GM12878 (cell line): ENCODE measurements at regions not wholly inside any gene's neighbourhood (a gene's known extent, or its start where the extent isn't known, plus 50 kb on each side); places are given as distances from the start of the nearest gene placed in this dataset.
A peak's percentile ranks its signal among the peaks of the same experiment; 100 is the strongest.

ENCODE experiments used
- ATAC-seq: fragments of 200-7000 bp; cut with Tn5 transposase; 3 replicates; pipeline ENCODE4 v1.9.1; 2020; ENCODE audit warnings: mild to moderate bottlenecking, moderate library complexity
- BruUV-seq: library from RNA; stranded (reverse); fragments of 400-500 nt; replicated peaks from 2 replicates; lab custom pipeline; 2021; lab: Mats Ljungman, UMichigan
- CTCF ChIA-PET: fragments of 300-600 bp; sonication (Branson Sonifier 250); formaldehyde crosslinking; extraction: SDS; loops from one replicate; lab custom pipeline; 2021; ENCODE audit warnings: inconsistent platforms; lab: Yijun Ruan, JAX
- POLR2A ChIA-PET: fragments of 350-600 bp; formaldehyde crosslinking; extraction: SDS; loops from one replicate; lab custom pipeline; 2021; ENCODE audit warnings: inconsistent platforms; lab: Charles Lee
- RAD21 ChIA-PET: fragments of 300-600 bp; sonication (Branson Sonifier 250); formaldehyde crosslinking; loops from one replicate; lab custom pipeline; 2023; ENCODE audit warnings: antibody characterized with exemption; ENCODE audit not compliant: unreplicated experiment; lab: Charles Lee
- SMC1A ChIA-PET: fragments of 300-600 bp; sonication (Branson Sonifier 250); formaldehyde crosslinking; loops from one replicate; lab custom pipeline; 2023; ENCODE audit not compliant: unreplicated experiment, uncharacterized antibody; lab: Charles Lee
- DNase-seq: peaks from one replicate; pipeline ENCODE4 v3.0.0-alpha.2; 2011; ENCODE audit warnings: low read depth, low spot score
- FAIRE-seq: peaks from 3 replicates; lab custom pipeline; 2011; peaks lifted over from hg19 to GRCh38; lab: Jason Lieb, UNC
- H2AFZ ChIP-seq: 2 replicates; pipeline ENCODE4 v1.6.0; 2011; ENCODE audit warnings: low read depth, low read length, control low read depth; ENCODE audit not compliant: control insufficient read depth
- H3K27ac ChIP-seq: 2 replicates; pipeline ENCODE4 v1.5.1; 2011; ENCODE audit warnings: control low read depth; ENCODE audit not compliant: control insufficient read depth, insufficient read depth
- H3K27me3 ChIP-seq, 2 experiments: replicated peaks in 1 of 2; 2 replicates each; pipeline versions ENCODE4 v1.6.0 to v1.6.1; 2011; ENCODE audit warnings: low read length in 1 of 2; ENCODE audit not compliant: control insufficient read depth in 2 of 2, insufficient read depth in 2 of 2
- H3K36me3 ChIP-seq, 2 experiments: 2 replicates each; pipeline ENCODE4 v1.5.1; 2011; ENCODE audit warnings: low read length in 1 of 2; ENCODE audit not compliant: control insufficient read depth in 2 of 2, insufficient read depth in 2 of 2
- H3K4me1 ChIP-seq: 2 replicates; pipeline ENCODE4 v1.6.1; 2011; ENCODE audit warnings: mild to moderate bottlenecking, low read length, moderate library complexity, mixed read lengths; ENCODE audit not compliant: control insufficient read depth, insufficient read depth
- H3K4me2 ChIP-seq: 2 replicates; pipeline ENCODE4 v1.6.0; 2011; ENCODE audit warnings: control low read depth; ENCODE audit not compliant: control insufficient read depth, insufficient read depth
- H3K4me3 ChIP-seq: fragments of 200-600 bp; sonication (generic); 2 replicates; pipeline ENCODE4 v1.5.1; 2016
- H3K79me2 ChIP-seq: 2 replicates; pipeline ENCODE4 v1.6.0; 2011; ENCODE audit warnings: low read length; ENCODE audit not compliant: control insufficient read depth, insufficient read depth
- H3K9ac ChIP-seq: 2 replicates; pipeline ENCODE4 v1.8.0; 2011; ENCODE audit warnings: low read length, control low read depth, mixed read lengths; ENCODE audit not compliant: control insufficient read depth, insufficient read depth
- H3K9me3 ChIP-seq: replicated peaks from 3 replicates; pipeline ENCODE4 v1.5.1; 2011; ENCODE audit warnings: mild to moderate bottlenecking, low read length; ENCODE audit not compliant: control insufficient read depth, insufficient read depth
- H4K20me1 ChIP-seq: 2 replicates; pipeline ENCODE4 v1.6.0; 2011; ENCODE audit not compliant: control insufficient read depth, insufficient read depth
- BCL11A ChIP-seq: IDR thresholded peaks from 2 replicates; pipeline ENCODE4 v1.6.1; 2011; ENCODE audit warnings: low read depth, low read length
- BRCA1 ChIP-seq: IDR thresholded peaks from 2 replicates; pipeline ENCODE4 v1.6.1; 2011; ENCODE audit warnings: low read depth, low read length, improper control_type of control experiment
- CBX5 ChIP-seq: sonication (generic); IDR thresholded peaks from 2 replicates; pipeline ENCODE4 v1.6.1; 2016; ENCODE audit warnings: low read depth, moderate library complexity, mild to moderate bottlenecking, inconsistent platforms
- CEBPB ChIP-seq, 2 experiments: fragments of 150-350 bp in 1 of 2; IDR thresholded peaks; 2 replicates each; pipeline ENCODE4 v1.6.1; 2012 to 2014; ENCODE audit warnings: low read depth in 2 of 2, low read length in 2 of 2, borderline replicate concordance in 1 of 2, inconsistent platforms in 1 of 2
- DPF2 ChIP-seq: fragments of 450-650 bp; IDR thresholded peaks from 2 replicates; pipeline ENCODE4 v1.6.1; 2017; ENCODE audit warnings: mild to moderate bottlenecking
- MEF2A ChIP-seq: IDR thresholded peaks from 2 replicates; pipeline ENCODE4 v1.6.1; 2011; ENCODE audit warnings: low read depth, mild to moderate bottlenecking, low read length, moderate library complexity; ENCODE audit not compliant: insufficient read depth
- NR2C2 ChIP-seq: IDR thresholded peaks from 2 replicates; pipeline ENCODE4 v1.6.1; 2011; ENCODE audit warnings: borderline replicate concordance, low read depth; ENCODE audit not compliant: control insufficient read depth, insufficient read length
- PAX8 ChIP-seq: fragments of 450-650 bp; IDR thresholded peaks from 2 replicates; pipeline ENCODE4 v1.6.1; 2017; ENCODE audit warnings: mild to moderate bottlenecking, moderate library complexity
- POLR2A ChIP-seq: IDR thresholded peaks from 2 replicates; pipeline ENCODE4 v1.6.1; 2011; ENCODE audit warnings: low read depth, mild to moderate bottlenecking, low read length
- POU2F2 ChIP-seq: IDR thresholded peaks from 3 replicates; pipeline ENCODE4 v1.6.1; 2011; ENCODE audit warnings: low read depth, mild to moderate bottlenecking, low read length, borderline replicate concordance
- RAD21 ChIP-seq: IDR thresholded peaks from 2 replicates; pipeline ENCODE4 v1.6.1; 2011; ENCODE audit warnings: mild to moderate bottlenecking, low read depth, low read length, moderate library complexity; ENCODE audit not compliant: insufficient read depth
- SREBF2 ChIP-seq: IDR thresholded peaks from 2 replicates; pipeline ENCODE4 v1.6.1; 2012; ENCODE audit warnings: mild to moderate bottlenecking, low read length
- YY1 ChIP-seq: IDR thresholded peaks from 2 replicates; pipeline ENCODE4 v1.6.1; 2011; ENCODE audit warnings: low read depth, mild to moderate bottlenecking, low read length
- ZNF622 ChIP-seq: fragments of 450-650 bp; IDR thresholded peaks from 2 replicates; pipeline ENCODE4 v1.6.1; 2017; ENCODE audit warnings: mild to moderate bottlenecking, inconsistent platforms
- WGBS: methylation state at CpG from one replicate; pipeline ENCODE4 v1.1.6; 2016; ENCODE audit warnings: low lambda C conversion rate; ENCODE audit not compliant: insufficient replicate concordance, insufficient coverage; ENCODE audit errors: missing lambda C conversion rate; 5-methylcytosine and 5-hydroxymethylcytosine counted together
- in situ Hi-C: fragments of 300-500 bp; cut with MboI; formaldehyde crosslinking; loops from 9 replicates; pipeline ENCODE4 v1.14.3; 2018; ENCODE audit warnings: mixed read lengths
- intact Hi-C: fragments of 100-400 bp; cut with micrococcal nuclease; formaldehyde crosslinking; loops from one replicate; pipeline ENCODE4 v1.14.2; 2022; ENCODE audit not compliant: unreplicated experiment
- TF ChIP-seq, protein P1 (sequence below): fragments of 450-650 bp; conservative IDR thresholded peaks from 2 replicates; pipeline ENCODE4 v1.6.1; 2017; ENCODE audit warnings: mild to moderate bottlenecking, moderate library complexity

DNA sequence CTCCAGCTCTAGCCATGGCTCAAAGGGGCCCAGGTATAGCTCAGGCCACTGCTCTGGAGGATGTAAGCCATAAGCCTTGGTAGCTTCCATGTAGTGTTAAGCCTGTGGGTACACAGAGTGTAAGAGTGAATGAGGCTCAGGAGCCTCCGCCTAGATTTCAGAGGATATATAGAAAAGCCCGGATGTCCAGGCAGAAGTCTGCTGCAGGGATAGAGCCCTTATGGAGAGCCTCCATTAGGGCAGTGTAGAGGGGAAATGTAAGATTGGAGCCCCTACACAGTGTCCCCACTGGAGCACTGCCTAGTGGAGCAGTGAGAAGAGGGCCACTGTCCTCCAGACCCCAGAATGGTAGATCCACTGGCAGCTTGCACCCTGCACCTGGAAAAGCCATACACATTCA is 240.8 kb upstream of the KLF14 start:
- 94% methylated on average over 2 of the region's 2 CpGs for WGBS
- ChIA-PET CTCF (interaction anchor here (0.7 kb wide), 1 partner anchor 66 kb away, joined by 3 read pairs; no protein-coding TSS in a partner anchor), RAD21 (interaction anchor here (0.9 kb wide), 1 partner anchor 19 kb away, joined by 3 read pairs; no protein-coding TSS in a partner anchor), POLR2A (no interaction called here), SMC1A (interaction anchor here (1.7 kb wide), 1 partner anchor 14 kb away, joined by 3 read pairs; no protein-coding TSS in a partner anchor)
- ATAC-seq: no peak
- in situ Hi-C loops (no loop called here), intact Hi-C loops (no loop called here)
- no peak overlapping the region for H3K9ac ChIP-seq
- no peak overlapping the region for H2AFZ ChIP-seq
- TF ChIP-seq CBX5: 0 out of 2 replicates have a peak, but pooled peaks have one; percentile 46
- TF ChIP-seq, protein P1, sequence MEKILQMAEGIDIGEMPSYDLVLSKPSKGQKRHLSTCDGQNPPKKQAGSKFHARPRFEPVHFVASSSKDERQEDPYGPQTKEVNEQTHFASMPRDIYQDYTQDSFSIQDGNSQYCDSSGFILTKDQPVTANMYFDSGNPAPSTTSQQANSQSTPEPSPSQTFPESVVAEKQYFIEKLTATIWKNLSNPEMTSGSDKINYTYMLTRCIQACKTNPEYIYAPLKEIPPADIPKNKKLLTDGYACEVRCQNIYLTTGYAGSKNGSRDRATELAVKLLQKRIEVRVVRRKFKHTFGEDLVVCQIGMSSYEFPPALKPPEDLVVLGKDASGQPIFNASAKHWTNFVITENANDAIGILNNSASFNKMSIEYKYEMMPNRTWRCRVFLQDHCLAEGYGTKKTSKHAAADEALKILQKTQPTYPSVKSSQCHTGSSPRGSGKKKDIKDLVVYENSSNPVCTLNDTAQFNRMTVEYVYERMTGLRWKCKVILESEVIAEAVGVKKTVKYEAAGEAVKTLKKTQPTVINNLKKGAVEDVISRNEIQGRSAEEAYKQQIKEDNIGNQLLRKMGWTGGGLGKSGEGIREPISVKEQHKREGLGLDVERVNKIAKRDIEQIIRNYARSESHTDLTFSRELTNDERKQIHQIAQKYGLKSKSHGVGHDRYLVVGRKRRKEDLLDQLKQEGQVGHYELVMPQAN: no peak
- TF ChIP-seq YY1: 0 out of 2 replicates have a peak, but pooled peaks have one; percentile 23
- no peak for TF ChIP-seq ZNF622
- FAIRE-seq: no peak
- H3K4me2 ChIP-seq: no peak overlapping the region
- H3K27me3 ChIP-seq: no peaks in the 10 kb centered on the region
- no peak for DNase-seq
- H3K4me1 ChIP-seq: peaks cover 10% of the 10 kb centered on the region
- no TSS peak for BruUV-seq
- H4K20me1 ChIP-seq: no peaks in the 10 kb centered on the region
- peaks cover 0 to 3% of the 10 kb centered on the region in 2 experiments; a peak in 1 of 4 replicates for H3K36me3 ChIP-seq
- H3K4me3 ChIP-seq: no peak overlapping the region
- H3K79me2 ChIP-seq: no peaks in the 10 kb centered on the region
- peaks cover 10% of the 10 kb centered on the region for H3K9me3 ChIP-seq
- no peak overlapping the region for H3K27ac ChIP-seq

DNA sequence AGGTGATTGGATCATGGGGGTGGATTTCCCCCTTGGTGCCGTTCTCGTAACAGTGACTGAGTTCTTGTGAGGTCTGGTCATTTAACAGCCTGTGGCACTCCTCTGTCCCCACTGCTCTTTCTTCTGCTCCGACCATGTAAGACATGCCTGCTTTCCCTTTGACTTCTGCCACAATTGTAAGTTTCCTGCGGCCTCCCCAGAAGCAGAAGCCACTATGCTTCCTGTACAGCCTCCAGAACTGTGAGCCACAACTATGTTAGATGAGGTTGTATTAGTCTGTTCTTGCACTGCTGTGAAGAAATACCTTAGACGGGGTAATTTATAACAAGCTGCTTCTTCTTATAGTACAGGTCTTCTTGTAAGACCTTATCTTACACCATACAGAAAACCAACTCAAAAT is 241.7 kb upstream of the KLF14 start:
- ChIA-PET CTCF (interaction anchor here (1.2 to 4.5 kb wide), 2 partner anchors 16 to 64 kb away, joined by 4 to 32 read pairs; no protein-coding TSS in a partner anchor), SMC1A (interaction anchor here (0.8 to 1.7 kb wide), 2 partner anchors 13 to 29 kb away, joined by 3 read pairs; no protein-coding TSS in a partner anchor), POLR2A (no interaction called here), RAD21 (interaction anchor here (1.3 kb wide), 1 partner anchor 64 kb away, joined by 4 read pairs; no protein-coding TSS in a partner anchor)
- Histone ChIP-seq H3K9ac (no peak overlapping the region), H3K27me3 (no peaks in the 10 kb centered on the region), H3K79me2 (no peaks in the 10 kb centered on the region), H3K9me3 (peaks cover 10% of the 10 kb centered on the region), H4K20me1 (no peaks in the 10 kb centered on the region), H3K4me3 (no peak overlapping the region), H3K27ac (no peak overlapping the region), H3K4me1 (peaks cover 4% of the 10 kb centered on the region; the same call in 1 of the 2 replicates), H3K36me3 (peaks cover 0 to 3% of the 10 kb centered on the region in 2 experiments; a peak in 1 of 4 replicates), H2AFZ (no peak overlapping the region), H3K4me2 (no peak overlapping the region)
- in situ Hi-C loops (no loop called here), intact Hi-C loops (no loop called here)
- DNase-seq (no peak), ATAC-seq (no peak), FAIRE-seq (no peak)
- TF ChIP-seq NR2C2 (no peak), BCL11A (no peak), SREBF2 (no peak), BRCA1 (no peak), DPF2 (no peak), MEF2A (no peak), CEBPB (IDR thresholded peaks at IDR 0.05; ENCODE audit: borderline replicate concordance in 1 of 2, low read depth in 2 of 2, low read length in 2 of 2) (no peak), RAD21 (no peak), PAX8 (no peak), POLR2A (no peak), POU2F2 (no peak)
- BruUV-seq: no TSS peak
- 88% methylated on average over 5 of the region's 5 CpGs for WGBS
